ACC112 (cell line): ENCODE measurements at regions not wholly inside any gene's neighbourhood (a gene's known extent, or its start where the extent isn't known, plus 50 kb on each side); places are given as distances from the start of the nearest gene placed in this dataset.

ENCODE experiments used
- H2AFZ ChIP-seq: fragments of 200-600 bp; sonication (generic); one replicate; pipeline ENCODE4 v1.6.0; 2017; ENCODE audit warnings: antibody characterized with exemption, low read length; ENCODE audit not compliant: unreplicated experiment
- H3K27ac ChIP-seq: fragments of 200-600 bp; sonication (generic); 2 replicates; pipeline ENCODE4 v1.5.1; 2014; ENCODE audit warnings: low read depth, mild to moderate bottlenecking, antibody characterized with exemption, low read length, moderate library complexity
- H3K27me3 ChIP-seq: fragments of 200-600 bp; sonication (generic); 2 replicates; pipeline ENCODE4 v1.6.1; 2014; ENCODE audit warnings: mild to moderate bottlenecking, antibody characterized with exemption, low read length, moderate library complexity, mixed read lengths; ENCODE audit not compliant: insufficient read depth
- H3K36me3 ChIP-seq: fragments of 200-600 bp; sonication (generic); 2 replicates; pipeline ENCODE4 v1.6.1; 2016; ENCODE audit warnings: mild to moderate bottlenecking, antibody characterized with exemption, low read length, moderate library complexity, mixed read lengths; ENCODE audit not compliant: insufficient read depth
- H3K4me1 ChIP-seq: fragments of 200-600 bp; sonication (generic); one replicate; pipeline ENCODE4 v1.6.1; 2016; ENCODE audit warnings: low read length, mixed read lengths; ENCODE audit not compliant: insufficient read depth, unreplicated experiment, control insufficient read depth
- H3K4me3 ChIP-seq: fragments of 200-600 bp; sonication (generic); 2 replicates; pipeline ENCODE4 v1.5.1; 2014; ENCODE audit warnings: mild to moderate bottlenecking, low read depth, low read length
- H3K79me2 ChIP-seq: fragments of 200-600 bp; sonication (generic); one replicate; pipeline ENCODE4 v1.6.0; 2016; ENCODE audit warnings: low read length; ENCODE audit not compliant: control insufficient read depth, unreplicated experiment, insufficient read depth

DNA sequence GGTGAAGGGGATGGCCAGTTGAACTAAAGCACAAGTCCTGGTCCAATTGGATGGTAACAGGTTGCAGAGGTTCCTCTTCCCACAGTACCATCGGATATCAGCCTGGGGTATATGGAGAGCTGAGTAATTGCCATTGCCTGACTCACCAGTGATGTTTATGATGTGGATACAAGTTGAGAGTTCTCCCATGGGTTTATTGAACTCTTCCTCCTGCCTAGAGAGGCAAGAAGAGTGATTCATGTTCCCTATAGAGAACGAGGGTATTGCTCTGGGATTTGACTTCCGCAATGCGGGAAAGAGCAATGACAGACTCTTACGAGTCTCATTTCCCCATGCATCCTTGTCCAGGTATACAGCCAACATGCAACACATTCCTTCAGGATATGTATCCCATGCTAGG, 111.3 kb upstream of the PCDH9 start:
- H3K27me3 ChIP-seq, result no peaks in the 10 kb centered on the region
- no peaks in the 10 kb centered on the region for H3K79me2 ChIP-seq
- peak overlapping the region; percentile 3; the same call in 1 of the 2 replicates for H3K27ac ChIP-seq
- H3K4me1 ChIP-seq, result no peaks in the 10 kb centered on the region
- H3K4me3 ChIP-seq, result no peak overlapping the region
- no peaks in the 10 kb centered on the region for H3K36me3 ChIP-seq
- no peak overlapping the region for H2AFZ ChIP-seq

GRCh38 chr13:67330149-67330548, 100.0 kb upstream of the PCDH9 start:
- H3K4me3 ChIP-seq, result no peak overlapping the region
- no peaks in the 10 kb centered on the region for H3K36me3 ChIP-seq
- H2AFZ ChIP-seq, result no peak overlapping the region

DNA sequence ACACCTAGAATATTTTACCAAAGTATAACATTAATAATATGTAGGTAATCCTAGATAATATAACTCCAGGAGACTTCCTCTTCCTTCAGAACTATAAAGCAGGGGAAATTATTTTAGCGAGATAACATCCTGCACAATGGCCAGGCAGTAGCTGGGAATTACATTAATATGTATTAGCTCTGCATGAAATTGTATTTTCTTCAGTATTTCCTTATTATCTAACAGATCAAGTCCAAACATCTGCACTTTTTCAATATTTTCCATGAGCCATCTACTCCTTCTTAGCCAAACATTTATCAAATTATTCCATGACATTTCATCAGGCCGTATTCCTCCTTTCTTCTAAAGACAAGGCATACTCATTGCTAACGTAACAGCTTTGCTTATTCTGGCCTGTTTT, 98.8 kb upstream of the PCDH9 start:
- no peaks in the 10 kb centered on the region for H3K4me1 ChIP-seq
- no peaks in the 10 kb centered on the region for H3K79me2 ChIP-seq
- no peaks in the 10 kb centered on the region for H3K27me3 ChIP-seq
- no peak overlapping the region for H2AFZ ChIP-seq
- no peak overlapping the region for H3K27ac ChIP-seq
- H3K4me3 ChIP-seq, result no peak overlapping the region
- no peaks in the 10 kb centered on the region for H3K36me3 ChIP-seq

More at GRCh38 chr13:67330149-67330548, 100.0 kb upstream of the PCDH9 start:
- no peaks in the 10 kb centered on the region for H3K4me1 ChIP-seq
- no peaks in the 10 kb centered on the region for H3K27me3 ChIP-seq
- no peaks in the 10 kb centered on the region for H3K79me2 ChIP-seq
- no peak overlapping the region for H3K27ac ChIP-seq

GRCh38 chr13:67318860-67319259, 88.7 kb upstream of the PCDH9 start:
- no peaks in the 10 kb centered on the region for H3K27me3 ChIP-seq
- H3K36me3 ChIP-seq, result no peaks in the 10 kb centered on the region
- no peak overlapping the region for H3K4me3 ChIP-seq
- no peaks in the 10 kb centered on the region for H3K4me1 ChIP-seq
- H3K79me2 ChIP-seq, result no peaks in the 10 kb centered on the region
- H2AFZ ChIP-seq, result no peak overlapping the region
- H3K27ac ChIP-seq, result no peak overlapping the region

DNA sequence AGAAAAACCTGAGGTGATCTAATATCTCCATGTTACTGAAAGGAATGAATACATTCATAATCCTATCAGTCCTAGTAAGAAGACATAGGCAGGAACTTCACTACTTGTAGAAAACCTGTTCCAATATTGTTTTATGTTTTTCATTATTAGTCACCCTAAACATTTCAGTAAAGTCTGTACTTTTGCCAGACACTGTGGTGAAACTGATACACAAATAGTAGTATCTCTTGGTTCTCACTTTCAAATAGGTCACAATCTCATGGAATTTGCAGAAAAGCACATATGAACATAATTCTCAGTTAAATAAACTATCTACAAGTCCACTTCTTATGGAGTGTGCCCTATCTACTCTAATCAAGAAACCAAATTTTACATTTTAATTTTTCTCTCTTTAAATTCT, 88.3 kb upstream of the PCDH9 start:
- Histone ChIP-seq H3K27me3 (no peaks in the 10 kb centered on the region), H3K27ac (no peak overlapping the region), H2AFZ (no peak overlapping the region), H3K4me3 (no peak overlapping the region), H3K4me1 (no peaks in the 10 kb centered on the region), H3K79me2 (no peaks in the 10 kb centered on the region), H3K36me3 (no peaks in the 10 kb centered on the region)

DNA sequence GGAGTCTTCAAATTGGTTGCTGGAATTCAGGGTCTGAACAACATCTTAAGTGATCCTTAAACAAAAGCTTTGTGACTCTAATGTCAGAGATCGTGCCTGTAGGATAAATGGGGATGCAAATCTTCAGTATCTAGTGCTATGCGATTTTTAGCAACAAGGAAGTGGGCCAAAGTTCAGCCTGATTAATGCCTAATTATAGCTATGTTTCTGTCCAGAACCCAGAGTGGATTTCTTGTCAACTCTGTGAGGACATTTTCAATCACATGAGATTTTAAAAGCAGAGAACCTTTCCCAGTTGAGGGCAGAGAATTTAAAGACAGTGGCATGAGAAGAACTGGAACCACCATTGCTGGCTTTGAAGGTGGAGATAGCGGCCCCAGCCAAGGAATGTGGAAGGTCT, 84.3 kb upstream of the PCDH9 start:
- Histone ChIP-seq H3K27ac (no peak overlapping the region), H2AFZ (no peak overlapping the region), H3K36me3 (no peaks in the 10 kb centered on the region), H3K27me3 (no peaks in the 10 kb centered on the region), H3K4me1 (no peaks in the 10 kb centered on the region), H3K4me3 (no peak overlapping the region), H3K79me2 (no peaks in the 10 kb centered on the region)

DNA sequence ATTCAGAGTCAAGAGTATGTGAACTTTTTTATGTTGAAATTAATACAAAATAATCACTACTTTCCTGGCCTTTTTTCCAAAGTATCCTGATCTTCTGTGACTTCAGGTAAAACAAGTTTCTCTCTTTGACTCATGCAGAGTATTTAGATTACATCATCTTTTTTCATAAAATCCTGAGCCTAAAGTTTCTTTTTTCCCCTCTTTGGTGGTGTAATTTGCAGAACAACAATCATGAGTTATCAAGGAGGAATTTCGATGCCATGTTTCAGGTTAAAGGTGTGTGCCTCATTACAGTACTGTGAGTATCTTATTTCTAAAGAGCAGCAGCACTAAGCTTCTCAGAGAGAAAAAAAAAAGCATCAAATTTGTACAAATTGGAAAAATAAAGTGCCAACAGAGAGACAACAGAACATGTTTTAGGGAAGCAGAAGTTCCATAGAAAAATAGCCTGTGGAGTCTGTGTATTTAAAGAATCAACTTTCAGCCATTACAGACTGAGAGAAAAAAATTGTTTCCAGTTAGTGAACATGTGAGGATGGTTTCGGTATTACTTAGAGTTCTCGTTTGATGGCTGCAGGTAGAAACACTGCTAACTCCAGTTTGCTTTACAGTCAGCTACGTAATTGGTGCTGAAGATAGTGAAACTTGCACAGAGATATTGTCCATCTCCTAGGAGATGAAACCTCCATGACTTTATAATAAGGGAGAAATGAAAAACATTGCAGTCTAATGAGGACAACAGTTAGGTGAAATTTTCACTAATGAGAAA, 78.1 kb upstream of the PCDH9 start:
- H3K27me3 ChIP-seq, result no peaks in the 10 kb centered on the region
- H3K79me2 ChIP-seq, result no peaks in the 10 kb centered on the region
- H2AFZ ChIP-seq, result no peak overlapping the region
- H3K27ac ChIP-seq, result no peak overlapping the region
- no peaks in the 10 kb centered on the region for H3K36me3 ChIP-seq
- H3K4me1 ChIP-seq, result no peaks in the 10 kb centered on the region
- H3K4me3 ChIP-seq, result no peak overlapping the region

GRCh38 chr13:67306742-67307141, 76.6 kb upstream of the PCDH9 start:
- no peaks in the 10 kb centered on the region for H3K36me3 ChIP-seq
- no peaks in the 10 kb centered on the region for H3K27me3 ChIP-seq
- H3K4me3 ChIP-seq, result no peak overlapping the region
- no peak overlapping the region for H3K27ac ChIP-seq
- H2AFZ ChIP-seq, result no peak overlapping the region
- no peaks in the 10 kb centered on the region for H3K4me1 ChIP-seq
- no peaks in the 10 kb centered on the region for H3K79me2 ChIP-seq

DNA sequence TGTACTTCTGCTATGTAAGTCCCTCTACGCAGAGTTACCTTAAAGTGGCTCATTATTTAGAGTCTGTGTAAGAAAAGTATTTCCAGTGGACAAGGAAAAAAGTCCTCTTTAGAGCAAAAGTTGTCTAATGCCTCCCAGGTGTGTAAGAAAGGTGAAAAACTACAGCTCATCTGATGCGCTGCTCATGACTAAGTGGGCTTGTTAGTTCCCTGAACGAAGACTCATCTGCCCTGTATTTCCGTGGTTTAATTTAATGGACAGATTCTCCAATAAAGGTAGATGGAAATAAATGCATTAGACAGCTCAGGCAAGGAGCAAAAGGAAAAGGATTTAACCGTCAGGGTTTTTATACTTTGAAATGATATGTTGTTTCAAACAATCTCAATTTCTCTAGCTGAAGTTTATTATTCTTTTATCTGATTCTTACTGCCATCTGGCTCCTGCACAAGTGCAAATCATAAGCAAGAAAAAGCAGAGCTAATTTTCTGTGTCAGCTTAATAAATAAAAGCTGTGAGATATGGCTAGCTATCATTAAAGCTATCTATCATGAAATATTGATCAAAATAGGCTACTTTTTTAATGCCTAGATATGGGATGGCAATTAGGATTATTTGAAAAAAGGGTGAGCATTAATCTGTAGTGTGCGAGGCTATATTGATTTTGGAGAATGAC, 73.7 kb upstream of the PCDH9 start:
- Histone ChIP-seq H3K27ac (no peak overlapping the region), H3K4me1 (peaks cover 12% of the 10 kb centered on the region), H3K79me2 (no peaks in the 10 kb centered on the region), H3K27me3 (no peaks in the 10 kb centered on the region), H2AFZ (no peak overlapping the region), H3K4me3 (no peak overlapping the region), H3K36me3 (no peaks in the 10 kb centered on the region)

DNA sequence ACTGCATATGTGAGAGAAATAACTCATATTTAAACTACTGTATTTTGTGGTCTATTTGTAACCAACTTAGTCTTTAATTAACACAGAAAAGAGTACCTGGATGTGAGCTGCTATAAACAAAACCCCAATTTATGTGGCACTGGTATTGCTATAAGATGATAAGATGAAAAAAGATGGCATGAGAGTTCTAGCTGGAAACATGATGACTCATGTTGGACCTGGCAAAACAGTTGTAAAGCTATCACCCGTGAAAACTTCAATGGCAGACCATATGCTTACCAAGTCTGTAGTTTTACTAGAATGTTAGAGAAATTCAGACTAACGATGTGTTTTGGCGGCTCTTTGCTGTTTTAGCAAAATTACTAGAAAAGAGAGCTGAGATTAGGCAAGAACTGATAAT, 69.6 kb upstream of the PCDH9 start:
- Histone ChIP-seq H3K4me1 (peaks cover 19% of the 10 kb centered on the region), H3K79me2 (no peaks in the 10 kb centered on the region), H2AFZ (peak overlapping the region; percentile 68), H3K4me3 (peak overlapping the region; percentile 51; the same call in 1 of the 2 replicates), H3K27me3 (no peaks in the 10 kb centered on the region), H3K27ac (peak overlapping the region; percentile 90), H3K36me3 (no peaks in the 10 kb centered on the region)

- peaks cover 19% of the 10 kb centered on the region for H3K4me1 ChIP-seq
- no peaks in the 10 kb centered on the region for H3K79me2 ChIP-seq
- H2AFZ ChIP-seq, result peak overlapping the region; percentile 68
- peak overlapping the region; percentile 51; the same call in 1 of the 2 replicates for H3K4me3 ChIP-seq
- H3K27me3 ChIP-seq, result no peaks in the 10 kb centered on the region
- H3K27ac ChIP-seq, result peak overlapping the region; percentile 90
- no peaks in the 10 kb centered on the region for H3K36me3 ChIP-seq
Measured at GRCh38 chr13:67299072-67299635, 69.0 kb upstream of the PCDH9 start.
